ENCODE measurements at regions not wholly inside any gene's neighbourhood (a gene's known extent, or its start where the extent isn't known, plus 50 kb on each side); places are given as distances from the start of the nearest gene placed in this dataset.

- Histone ChIP-seq H3K9me3 (ENCODE audit: control insufficient read depth, low read depth, low read length) (no peaks in the 10 kb centered on the region), H2BK5ac (ENCODE audit: insufficient read length, low read length) (no peak overlapping the region), H3K9ac (ENCODE audit: extremely low read depth, insufficient read length, low read length) (no peak overlapping the region), H3K4me2 (ENCODE audit: insufficient read depth, insufficient read length, low read length) (no peak overlapping the region), H3K4me1 (ENCODE audit: insufficient read depth, low read length) (0 out of 2 replicates have a peak, but pooled peaks cover 2% of the 10 kb centered on the region), H2AFZ (ENCODE audit: low read length) (no peak overlapping the region), H2BK12ac (ENCODE audit: insufficient read length, low read depth, low read length) (no peak overlapping the region), H2AK5ac (ENCODE audit: insufficient read length, low read length) (no peak overlapping the region), H4K91ac (ENCODE audit: insufficient read length, low read depth, low read length) (no peak overlapping the region), H3K23ac (ENCODE audit: insufficient read length, low read depth, low read length) (no peak overlapping the region), H3K27ac (ENCODE audit: insufficient read length, low read depth, low read length) (no peak overlapping the region), H4K8ac (replicated peaks; ENCODE audit: insufficient read length, low read depth, low read length) (no peak overlapping the region), H3K56ac (ENCODE audit: insufficient read length, low read depth, low read length) (no peak overlapping the region), H2BK120ac (ENCODE audit: low read depth, low read length, poor library complexity, severe bottlenecking) (no peak overlapping the region), H4K20me1 (ENCODE audit: control insufficient read depth, insufficient read depth, insufficient read length) (no peaks in the 10 kb centered on the region), H3K4ac (ENCODE audit: low read depth, low read length) (no peak overlapping the region), H3K27me3 (ENCODE audit: insufficient read depth, low read length) (no peaks in the 10 kb centered on the region), H4K5ac (ENCODE audit: insufficient read length, low read depth, low read length) (no peak overlapping the region), H3K79me2 (ENCODE audit: insufficient read depth, low read length) (no peaks in the 10 kb centered on the region), H3K23me2 (ENCODE audit: insufficient read length, low read depth, low read length, poor library complexity, severe bottlenecking) (no peaks in the 10 kb centered on the region), H3K79me1 (ENCODE audit: insufficient read depth, low read depth, low read length, poor library complexity, severe bottlenecking) (no peaks in the 10 kb centered on the region), H3K18ac (ENCODE audit: insufficient read length, low read depth, low read length) (no peak overlapping the region), H3T11ph (ENCODE audit: low read length) (no peak overlapping the region), H3K14ac (ENCODE audit: insufficient read depth, low read length) (no peak overlapping the region), H2BK15ac (ENCODE audit: low read depth, low read length) (no peak overlapping the region), H2BK20ac (ENCODE audit: low read depth, low read length, poor library complexity, severe bottlenecking) (no peak overlapping the region)
- Mint-ChIP-seq H3K4me3 (no peak overlapping the region), H3K9me3 (no peaks in the 10 kb centered on the region; a peak in 1 of 5 replicates), H3K36me3 (ENCODE audit: insufficient read depth in 1 of 3, low read depth in 3 of 3) (no peaks in the 10 kb centered on the region), H3K27me3 (ENCODE audit: low read depth) (no peaks in the 10 kb centered on the region), H3K27ac (peak overlapping the region in 2 of 3 experiments; percentile 28 to 47; a peak in 1 of 7 replicates), H3K4me1 (peaks cover 12 to 28% of the 10 kb centered on the region in 2 experiments)
- WGBS (ENCODE audit: extremely low coverage, insufficient read length, low lambda C conversion rate) = no CpG with 5 or more reads among the region's 2 CpGs
- DNase-seq = no peak
- TF ChIP-seq CTCF (conservative IDR thresholded peaks at IDR 0.05) = no peak
Measured at GRCh38 chr4:41396869-41397268, 140.1 kb downstream of the UCHL1 start.
